NCI-H2029 (cell line): ENCODE measurements at regions not wholly inside any gene's neighbourhood (a gene's known extent, or its start where the extent isn't known, plus 50 kb on each side); places are given as distances from the start of the nearest gene placed in this dataset.

Experiments
- DNase-seq: peaks from one replicate; lab custom pipeline; 2025; lab: John Stamatoyannopoulos, UW

DNA sequence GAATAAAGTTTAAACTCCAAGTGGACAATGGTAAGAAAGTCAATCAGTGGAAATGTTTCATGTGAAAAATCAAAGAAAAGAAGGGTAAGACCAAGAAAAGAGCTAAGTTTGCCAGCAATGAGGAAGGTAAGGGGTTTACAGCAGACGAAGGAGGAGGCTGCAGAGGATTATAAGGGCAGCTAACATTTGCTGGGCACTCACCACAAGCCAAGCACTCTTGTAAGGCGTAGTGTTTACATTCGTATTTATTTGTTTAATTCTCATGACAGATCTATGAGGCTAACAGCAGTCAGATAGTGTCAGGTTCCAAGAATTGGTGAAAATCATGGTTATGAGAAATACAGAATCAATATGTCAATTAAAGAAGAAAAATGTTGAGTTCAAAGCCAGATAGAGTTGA, 75.2 kb upstream of the NGF start:
- DNase-seq: peak; percentile 42

DNA sequence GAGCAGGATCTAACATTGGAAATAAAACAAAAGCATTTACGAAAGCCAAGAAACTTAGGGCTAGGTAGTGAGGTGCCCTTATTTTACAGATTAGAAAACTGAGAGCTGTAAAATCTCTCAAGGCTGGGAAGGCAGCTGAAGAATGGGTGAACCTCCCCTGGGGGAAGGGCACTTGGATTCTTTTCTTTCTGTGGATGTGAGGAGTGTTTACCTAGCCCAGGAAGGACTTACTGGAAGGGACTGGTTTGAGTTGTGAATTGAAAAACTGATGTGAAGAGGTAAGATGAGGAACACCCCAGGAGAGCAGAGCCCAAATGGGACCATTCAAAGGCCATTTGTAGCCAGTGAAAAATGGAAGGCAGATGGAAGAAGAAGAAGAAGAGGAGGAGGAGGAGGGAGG, 74.7 kb upstream of the NGF start:
- DNase-seq: peak; percentile 19

DNA sequence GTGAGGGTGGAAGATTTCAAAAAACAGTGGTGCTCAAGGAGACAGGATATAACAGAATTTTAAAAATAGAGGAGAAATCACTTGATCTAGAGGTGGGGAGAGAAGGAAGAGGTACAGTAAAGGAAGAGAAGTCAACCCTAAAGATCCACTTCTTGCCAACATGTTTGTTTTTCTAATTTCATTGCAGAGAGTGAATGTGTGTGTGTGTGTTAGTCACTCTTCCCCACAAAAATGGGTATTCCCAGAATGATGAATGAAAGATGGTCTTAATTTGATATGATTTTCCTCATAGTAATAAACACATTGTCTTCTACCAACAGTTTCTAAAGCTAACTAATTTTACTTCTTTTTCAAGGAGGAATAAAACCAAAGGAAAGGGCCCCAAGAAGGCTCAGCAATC, 74.2 kb upstream of the NGF start:
- DNase-seq: no peak

DNA sequence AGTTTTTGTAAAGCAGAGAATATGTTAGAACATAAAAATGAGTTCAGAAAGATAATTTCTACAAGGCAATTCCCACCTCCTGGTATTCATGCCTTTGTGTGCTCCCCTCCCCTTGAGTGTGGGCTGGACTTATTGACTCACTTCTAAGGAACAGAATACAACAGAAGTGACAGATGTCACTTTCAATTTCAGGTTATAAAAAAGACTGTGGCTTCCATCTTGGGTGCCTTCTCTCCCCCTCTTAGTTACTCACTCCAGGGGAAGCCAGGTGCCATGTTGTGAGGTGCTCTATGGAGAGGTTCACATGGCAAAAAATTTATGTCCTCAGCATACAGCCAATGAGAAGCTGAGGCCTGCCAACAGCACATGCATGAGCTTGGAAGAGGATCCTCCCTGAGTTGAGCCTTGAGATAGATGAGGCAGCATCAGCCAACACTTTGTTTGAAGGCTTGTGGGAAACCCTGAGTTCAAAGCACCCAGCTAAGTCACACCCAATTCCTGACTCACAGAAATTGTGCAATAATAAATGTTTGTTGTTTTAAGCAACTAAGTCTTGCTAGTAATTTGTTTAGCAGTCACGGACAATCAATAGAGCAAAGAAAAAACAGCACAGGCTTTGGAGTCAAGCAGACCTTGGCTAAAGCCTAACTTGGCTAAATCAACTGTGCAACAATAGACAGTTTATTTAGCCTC, 73.5 kb upstream of the NGF start:
- DNase-seq: peak; percentile 5

DNA sequence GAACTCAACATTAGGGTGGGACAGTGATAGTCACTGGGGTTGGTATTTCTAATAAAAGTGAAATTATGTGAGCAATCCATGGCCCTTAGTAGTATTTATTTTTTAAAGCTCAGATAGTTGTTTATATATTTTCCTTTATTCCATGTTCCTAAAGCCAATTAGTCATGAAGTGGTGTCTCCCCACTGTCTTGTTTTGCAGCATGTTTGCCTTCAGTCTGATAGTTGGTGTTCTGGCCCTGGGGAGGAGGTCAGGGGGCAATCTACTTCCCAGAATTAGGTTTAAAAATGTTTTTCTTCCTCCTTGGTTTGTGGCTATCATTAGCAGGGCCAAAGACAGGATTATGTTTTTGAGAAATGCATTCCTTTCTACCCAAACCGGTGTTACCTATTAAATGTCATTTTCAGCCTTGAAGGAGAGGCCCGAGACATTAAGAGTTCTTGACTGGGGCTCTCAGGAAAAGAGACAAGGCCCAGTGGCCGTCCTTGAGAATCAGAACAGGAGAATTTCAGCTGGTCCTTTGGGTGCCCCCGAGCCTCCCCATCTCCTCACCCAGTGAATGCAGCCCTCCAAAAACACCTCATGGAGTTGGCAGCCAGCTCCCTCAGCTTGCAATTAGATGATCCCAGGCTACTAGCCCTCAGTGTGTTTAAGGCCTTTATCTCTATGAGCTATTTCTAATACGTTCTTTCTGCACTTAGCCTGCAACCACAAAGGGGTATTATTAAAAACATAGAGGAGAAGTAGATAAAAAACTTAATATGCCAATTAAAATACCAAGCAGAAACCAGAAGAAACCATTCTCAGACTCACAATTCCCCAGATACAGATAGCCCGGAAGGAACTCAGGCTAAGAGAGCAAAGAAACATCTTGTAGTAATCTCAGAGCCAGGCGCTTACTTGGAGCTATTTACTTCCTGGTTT, 71.3 kb upstream of the NGF start:
- DNase-seq: no peak

DNA sequence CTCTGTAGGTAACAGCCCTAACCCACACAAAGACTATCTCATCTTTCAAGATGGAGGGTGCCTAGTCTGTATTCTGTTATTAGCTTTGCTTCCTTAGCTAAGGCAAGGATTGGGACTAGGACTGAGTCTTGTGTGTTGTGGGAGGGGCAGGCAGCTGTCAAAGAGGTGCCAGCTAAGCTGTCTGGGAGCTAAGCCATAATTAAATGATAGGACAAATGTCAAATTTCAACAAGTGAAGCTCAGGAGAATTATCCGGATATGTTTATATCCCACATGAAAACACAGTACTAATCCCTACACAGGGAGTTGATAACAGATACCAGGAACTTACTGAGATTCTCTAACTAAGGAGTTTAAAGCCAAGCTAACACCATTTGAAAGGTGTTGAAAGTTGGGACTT, 70.5 kb upstream of the NGF start:
- no peak for DNase-seq

DNA sequence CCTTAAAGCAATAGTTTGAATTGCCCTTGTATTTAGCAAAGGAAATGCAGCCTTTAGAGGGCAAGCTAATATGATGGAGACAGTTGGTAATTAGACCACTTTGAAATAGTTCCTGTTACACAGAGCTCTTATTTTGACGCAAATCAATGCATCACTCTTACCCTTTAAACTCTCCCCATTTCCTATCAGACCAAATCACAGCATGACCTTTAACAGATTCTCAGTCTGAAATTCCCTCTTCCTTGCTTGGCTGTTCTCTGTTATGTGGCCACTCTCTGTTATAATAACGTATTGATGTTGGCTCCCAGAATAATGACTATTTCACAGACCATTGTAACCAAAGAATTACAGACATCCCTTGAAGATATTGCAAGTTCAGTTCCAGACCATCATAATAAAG, 66.9 kb upstream of the NGF start:
- DNase-seq: no peak

DNA sequence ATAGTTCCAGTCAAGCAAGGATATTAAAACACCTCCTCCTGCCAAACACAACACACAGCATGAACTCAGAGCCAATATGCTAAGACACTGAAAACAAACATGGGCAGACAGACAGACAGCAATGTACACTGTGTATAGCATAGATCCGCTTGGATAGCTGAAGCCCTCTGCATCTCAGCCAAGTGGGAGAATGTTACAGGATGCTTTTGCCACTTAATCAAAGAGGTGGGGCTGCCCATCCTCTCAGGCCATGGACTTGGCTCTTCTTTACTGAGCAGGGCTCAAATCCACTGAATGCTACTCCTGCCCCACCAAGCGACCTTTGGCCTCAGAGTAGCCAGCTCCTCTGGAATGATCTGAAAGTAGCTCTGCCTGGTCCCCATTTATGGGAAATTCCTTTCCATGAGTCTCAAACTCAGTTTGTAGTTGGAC, 64.7 kb upstream of the NGF start:
- DNase-seq: no peak

DNA sequence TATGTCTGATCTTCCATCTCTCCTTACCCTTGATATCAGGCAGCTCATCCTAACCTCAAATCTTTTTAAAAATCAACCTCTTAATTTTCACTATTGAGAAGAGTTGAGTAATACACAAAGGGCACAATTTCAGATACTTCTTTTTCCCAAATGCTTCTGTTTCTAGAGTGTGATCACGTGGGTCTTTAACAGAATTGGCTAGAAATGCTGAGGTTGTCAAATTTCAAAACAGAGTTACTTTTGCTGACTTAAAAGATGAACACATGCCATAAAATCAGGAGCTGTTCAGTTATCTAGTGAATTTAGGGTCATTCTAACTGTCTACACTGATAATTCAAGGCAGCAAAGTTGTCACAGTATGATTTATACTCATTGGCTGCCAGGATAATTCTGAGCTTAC, 63.6 kb upstream of the NGF start:
- DNase-seq: no peak

DNA sequence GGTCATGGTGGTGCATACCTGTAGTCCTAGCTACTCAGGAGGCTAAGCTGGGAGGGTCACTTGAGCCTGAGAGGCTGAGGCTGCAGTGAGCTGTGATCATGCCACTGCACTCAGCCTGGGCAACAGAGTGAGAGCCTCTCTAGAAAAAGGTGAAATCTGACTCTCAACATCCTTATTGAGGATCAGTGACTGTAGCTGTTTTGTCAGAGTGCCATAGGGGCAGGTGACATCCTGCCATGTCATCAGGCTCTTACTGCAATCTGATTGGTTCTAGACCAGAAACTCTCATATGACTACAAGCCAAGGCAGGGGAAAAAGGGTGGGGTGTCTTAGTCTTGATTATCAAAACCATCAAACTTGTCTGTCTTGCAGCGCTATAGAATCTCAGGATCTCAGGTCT, 62.8 kb upstream of the NGF start:
- DNase-seq: peak; percentile 85

DNA sequence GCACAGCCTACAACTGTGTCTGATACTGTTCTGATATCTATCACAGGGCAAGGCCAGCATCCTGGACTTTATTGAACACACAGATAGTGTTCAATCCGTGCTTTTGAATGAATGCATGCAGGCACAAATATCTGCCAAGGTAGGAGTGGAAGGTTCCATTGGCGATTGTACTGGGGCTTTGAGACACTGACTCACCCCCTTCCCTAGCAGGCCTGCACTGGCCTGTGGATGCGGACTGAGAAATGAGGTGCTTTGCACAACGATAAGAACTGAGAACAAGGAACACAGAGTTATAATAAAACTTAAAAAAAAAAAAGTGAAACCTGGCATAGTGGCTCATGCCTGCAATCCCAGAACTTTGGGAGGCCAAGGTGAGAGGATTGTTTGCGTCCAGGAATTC, 62.4 kb upstream of the NGF start:
- no peak for DNase-seq

DNA sequence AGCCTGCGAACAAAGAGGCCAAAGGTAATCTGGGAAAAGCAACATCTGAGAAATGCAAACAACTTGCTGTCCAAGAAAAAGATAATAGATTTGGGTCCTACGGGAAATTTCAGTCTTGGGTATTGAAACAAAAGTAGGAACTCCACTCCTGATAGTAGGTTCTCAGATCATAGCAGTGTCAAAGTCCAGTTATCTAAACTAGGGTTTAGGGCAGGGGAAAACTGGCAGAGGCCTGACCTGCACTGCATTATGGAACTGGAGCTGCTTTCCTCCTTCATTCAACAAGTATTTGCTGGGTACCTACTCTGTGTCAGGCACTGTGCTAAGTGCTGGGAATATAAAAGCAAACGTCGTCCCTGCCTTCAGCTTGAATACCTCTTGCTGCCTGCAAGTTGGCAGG, 60.7 kb upstream of the NGF start:
- no peak for DNase-seq
